ENCODE measurements at regions not wholly inside any gene's neighbourhood (a gene's known extent, or its start where the extent isn't known, plus 50 kb on each side); places are given as distances from the start of the nearest gene placed in this dataset.

DNA sequence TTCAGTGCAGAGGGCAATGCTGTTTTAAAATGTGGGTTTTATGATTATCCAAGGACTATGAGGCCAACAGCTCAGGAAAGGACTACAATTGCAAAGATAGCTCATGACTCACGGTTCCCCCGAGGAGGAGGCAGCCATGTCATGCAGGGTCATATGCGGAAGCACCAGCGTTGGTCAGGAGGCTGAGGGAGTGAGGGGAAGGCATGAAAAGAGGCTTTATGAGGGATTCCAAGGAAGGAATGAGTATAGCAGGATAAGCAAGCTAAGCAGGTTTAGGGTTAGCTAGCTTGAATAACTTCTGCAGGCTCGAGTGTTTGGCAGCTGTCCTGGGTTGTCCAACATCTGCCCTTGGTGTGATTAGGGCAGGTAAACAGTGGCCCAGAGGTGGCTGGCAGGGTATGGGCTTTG, 495.1 kb downstream of the SETD4 start:
- no peak for DNase-seq
- Mint-ChIP-seq H3K4me3 (ENCODE audit: unreplicated experiment) (no peak overlapping the region), H3K36me3 (ENCODE audit: unreplicated experiment) (peaks cover 5% of the 10 kb centered on the region), H3K4me1 (ENCODE audit: low read depth, unreplicated experiment) (peaks cover 6% of the 10 kb centered on the region), H3K27me3 (ENCODE audit: unreplicated experiment) (peaks cover 2% of the 10 kb centered on the region), H3K27ac (ENCODE audit: unreplicated experiment) (no peak overlapping the region), H3K9me3 (ENCODE audit: unreplicated experiment) (peaks cover 9% of the 10 kb centered on the region)
- TF ChIP-seq, protein P1, sequence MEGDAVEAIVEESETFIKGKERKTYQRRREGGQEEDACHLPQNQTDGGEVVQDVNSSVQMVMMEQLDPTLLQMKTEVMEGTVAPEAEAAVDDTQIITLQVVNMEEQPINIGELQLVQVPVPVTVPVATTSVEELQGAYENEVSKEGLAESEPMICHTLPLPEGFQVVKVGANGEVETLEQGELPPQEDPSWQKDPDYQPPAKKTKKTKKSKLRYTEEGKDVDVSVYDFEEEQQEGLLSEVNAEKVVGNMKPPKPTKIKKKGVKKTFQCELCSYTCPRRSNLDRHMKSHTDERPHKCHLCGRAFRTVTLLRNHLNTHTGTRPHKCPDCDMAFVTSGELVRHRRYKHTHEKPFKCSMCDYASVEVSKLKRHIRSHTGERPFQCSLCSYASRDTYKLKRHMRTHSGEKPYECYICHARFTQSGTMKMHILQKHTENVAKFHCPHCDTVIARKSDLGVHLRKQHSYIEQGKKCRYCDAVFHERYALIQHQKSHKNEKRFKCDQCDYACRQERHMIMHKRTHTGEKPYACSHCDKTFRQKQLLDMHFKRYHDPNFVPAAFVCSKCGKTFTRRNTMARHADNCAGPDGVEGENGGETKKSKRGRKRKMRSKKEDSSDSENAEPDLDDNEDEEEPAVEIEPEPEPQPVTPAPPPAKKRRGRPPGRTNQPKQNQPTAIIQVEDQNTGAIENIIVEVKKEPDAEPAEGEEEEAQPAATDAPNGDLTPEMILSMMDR (IDR thresholded peaks at IDR 0.05; ENCODE audit: partially characterized antibody, unreplicated experiment) = no peak

DNA sequence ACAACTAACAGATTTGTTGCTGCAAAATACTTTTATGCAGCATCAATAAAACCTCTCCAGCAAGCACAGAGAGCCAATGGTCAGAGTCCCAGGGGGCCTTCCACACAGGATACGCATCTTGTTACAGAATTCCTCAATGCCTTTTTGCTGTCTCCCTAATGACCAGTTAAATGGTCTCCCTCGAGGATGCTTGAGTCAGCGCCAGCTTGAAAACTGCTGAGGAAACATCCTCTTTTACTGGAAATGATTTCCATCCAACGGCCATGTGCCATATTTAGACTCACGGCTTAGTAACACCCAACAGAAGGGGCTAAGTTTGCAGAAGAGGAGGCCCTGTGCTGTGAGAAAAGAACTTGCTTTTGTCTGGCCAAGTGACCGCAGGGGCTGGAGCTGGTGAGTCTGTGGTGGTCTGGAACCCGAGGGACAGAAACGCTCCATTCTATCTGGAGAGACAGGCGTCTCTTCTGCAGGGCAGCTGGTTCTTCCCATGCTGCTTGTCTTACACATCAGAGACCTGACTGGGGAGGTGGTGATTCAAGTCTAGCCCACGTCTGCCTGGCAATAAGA, 496.4 kb downstream of the SETD4 start:
- peaks cover 5% of the 10 kb centered on the region for H3K36me3 Mint-ChIP-seq (ENCODE audit: unreplicated experiment)
- H3K9me3 Mint-ChIP-seq (ENCODE audit: unreplicated experiment) = peaks cover 9% of the 10 kb centered on the region
- peak; percentile 58 for DNase-seq
- TF ChIP-seq, protein P1 (IDR thresholded peaks at IDR 0.05; ENCODE audit: partially characterized antibody, unreplicated experiment) = no peak
- no peak overlapping the region for H3K4me3 Mint-ChIP-seq (ENCODE audit: unreplicated experiment)
- no peak overlapping the region for H3K27ac Mint-ChIP-seq (ENCODE audit: unreplicated experiment)
- H3K27me3 Mint-ChIP-seq (ENCODE audit: unreplicated experiment) = peaks cover 4% of the 10 kb centered on the region
- H3K4me1 Mint-ChIP-seq (ENCODE audit: low read depth, unreplicated experiment) = peaks cover 6% of the 10 kb centered on the region

DNA sequence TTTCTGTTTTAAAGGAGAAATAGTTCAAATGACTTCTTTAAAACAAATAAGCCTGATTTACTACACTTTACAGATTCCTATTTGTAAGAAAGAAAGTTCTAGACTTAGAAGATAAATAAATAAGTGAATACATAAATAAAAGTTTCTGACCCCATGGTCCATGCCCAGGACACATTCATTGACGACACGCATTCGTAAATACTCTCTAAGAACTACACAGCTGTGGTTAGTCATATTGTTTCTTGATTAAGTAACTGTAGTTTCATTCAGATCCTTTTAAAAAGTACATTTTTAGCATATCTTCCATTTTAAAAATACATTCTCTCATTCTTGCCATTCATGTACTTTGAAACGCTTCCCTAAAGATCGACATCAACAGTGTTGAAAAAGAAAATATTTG, 497.4 kb downstream of the SETD4 start:
- peaks cover 5% of the 10 kb centered on the region for H3K27me3 Mint-ChIP-seq (ENCODE audit: unreplicated experiment)
- peaks cover 9% of the 10 kb centered on the region for H3K9me3 Mint-ChIP-seq (ENCODE audit: unreplicated experiment)
- TF ChIP-seq, protein P1 (IDR thresholded peaks at IDR 0.05; ENCODE audit: partially characterized antibody, unreplicated experiment) = no peak
- no peak overlapping the region for H3K27ac Mint-ChIP-seq (ENCODE audit: unreplicated experiment)
- peaks cover 5% of the 10 kb centered on the region for H3K36me3 Mint-ChIP-seq (ENCODE audit: unreplicated experiment)
- H3K4me1 Mint-ChIP-seq (ENCODE audit: low read depth, unreplicated experiment) = peaks cover 6% of the 10 kb centered on the region
- DNase-seq = no peak
- no peak overlapping the region for H3K4me3 Mint-ChIP-seq (ENCODE audit: unreplicated experiment)

DNA sequence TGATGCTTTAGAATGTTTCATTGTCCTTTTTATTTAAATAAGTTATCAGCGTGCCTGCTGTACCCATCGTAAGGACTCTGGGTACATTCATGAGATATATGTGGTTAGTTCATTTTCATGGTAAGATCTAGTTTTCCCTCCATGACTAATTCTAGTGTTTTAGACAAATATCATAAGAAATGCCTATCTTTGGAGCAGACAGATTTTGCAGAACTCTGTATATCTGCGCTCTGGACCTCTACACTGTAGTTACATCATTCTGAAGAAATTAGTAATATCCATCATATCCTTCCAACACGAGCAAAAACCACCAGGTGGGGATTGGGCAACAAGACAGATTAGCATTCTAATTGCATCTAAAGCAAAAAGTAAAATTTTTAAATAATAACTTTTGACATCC, 499.2 kb downstream of the SETD4 start:
- Mint-ChIP-seq H3K36me3 (ENCODE audit: unreplicated experiment) (no peaks in the 10 kb centered on the region), H3K27me3 (ENCODE audit: unreplicated experiment) (peaks cover 5% of the 10 kb centered on the region), H3K27ac (ENCODE audit: unreplicated experiment) (no peak overlapping the region), H3K4me1 (ENCODE audit: low read depth, unreplicated experiment) (peaks cover 6% of the 10 kb centered on the region), H3K9me3 (ENCODE audit: unreplicated experiment) (peaks cover 5% of the 10 kb centered on the region), H3K4me3 (ENCODE audit: unreplicated experiment) (no peak overlapping the region)
- no peak for DNase-seq
- TF ChIP-seq, protein P1 (IDR thresholded peaks at IDR 0.05; ENCODE audit: partially characterized antibody, unreplicated experiment) = no peak

DNA sequence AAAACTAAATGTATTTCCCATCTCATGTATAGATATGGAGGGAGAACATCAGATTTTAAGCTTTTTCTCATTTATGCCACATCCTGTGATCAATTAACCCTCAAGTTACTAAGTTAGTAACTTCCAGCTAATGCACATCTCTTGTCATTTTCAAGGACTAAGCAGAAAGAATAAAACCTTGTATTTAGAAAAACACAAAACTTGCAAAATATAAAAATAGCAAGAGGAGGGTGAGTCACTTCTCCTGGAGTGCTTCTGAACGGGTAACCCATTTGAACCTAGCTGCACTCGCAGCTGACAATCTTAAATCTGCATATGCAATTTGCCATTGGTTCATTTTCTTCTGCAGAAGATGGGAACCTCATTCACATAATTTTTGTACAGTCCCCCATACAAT, 500.5 kb downstream of the SETD4 start:
- no peak overlapping the region for H3K27ac Mint-ChIP-seq (ENCODE audit: unreplicated experiment)

More for the DNA sequence above, 500.5 kb downstream of the SETD4 start:
- no peak overlapping the region for H3K4me3 Mint-ChIP-seq (ENCODE audit: unreplicated experiment)
- peaks cover 5% of the 10 kb centered on the region for H3K27me3 Mint-ChIP-seq (ENCODE audit: unreplicated experiment)
- no peaks in the 10 kb centered on the region for H3K36me3 Mint-ChIP-seq (ENCODE audit: unreplicated experiment)
- DNase-seq = no peak
- TF ChIP-seq, protein P1 (IDR thresholded peaks at IDR 0.05; ENCODE audit: partially characterized antibody, unreplicated experiment) = no peak
- peaks cover 4% of the 10 kb centered on the region for H3K4me1 Mint-ChIP-seq (ENCODE audit: low read depth, unreplicated experiment)
- H3K9me3 Mint-ChIP-seq (ENCODE audit: unreplicated experiment) = peaks cover 3% of the 10 kb centered on the region
